PC-9 (cell line): ENCODE measurements at regions not wholly inside any gene's neighbourhood (a gene's known extent, or its start where the extent isn't known, plus 50 kb on each side); places are given as distances from the start of the nearest gene placed in this dataset.

Source experiments
- BruUV-seq: library from RNA; stranded (reverse); fragments of 400-500 nt; replicated peaks from 2 replicates; lab custom pipeline; 2021; lab: Mats Ljungman, UMichigan
- CTCF ChIA-PET: fragments of 300-600 bp; sonication (Branson Sonifier 250); formaldehyde crosslinking; loops from one replicate; lab custom pipeline; 2022; ENCODE audit warnings: antibody characterized with exemption; lab: Charles Lee
- POLR2A ChIA-PET: fragments of 300-600 bp; sonication (Branson Sonifier 250); formaldehyde crosslinking; loops from one replicate; lab custom pipeline; 2022; ENCODE audit warnings: antibody characterized with exemption; ENCODE audit not compliant: unreplicated experiment; lab: Charles Lee
- DNase-seq, 2 experiments: peaks; one replicate each; pipeline versions ENCODE4 v3.0.0 to v3.0.0-alpha.2; 2015 to 2022; ENCODE audit warnings: mixed read lengths in 1 of 2
- H2AFZ ChIP-seq: fragments of 200-600 bp; sonication (generic); 2 replicates; pipeline ENCODE4 v1.8.1; 2017; ENCODE audit warnings: antibody characterized with exemption
- H3F3A ChIP-seq: fragments of 200-600 bp; sonication (generic); 2 replicates; pipeline ENCODE4 v1.8.1; 2017; ENCODE audit warnings: antibody characterized with exemption, mild to moderate bottlenecking, low read depth; ENCODE audit not compliant: insufficient read depth
- H3K27ac ChIP-seq: fragments of 200-600 bp; sonication (generic); 2 replicates; pipeline ENCODE4 v1.6.1; 2016; ENCODE audit warnings: mixed run types
- H3K27me3 ChIP-seq: fragments of 200-600 bp; sonication (generic); 2 replicates; pipeline ENCODE4 v1.6.1; 2016; ENCODE audit warnings: low read depth, mixed run types; ENCODE audit not compliant: insufficient read depth
- H3K36me3 ChIP-seq: fragments of 200-600 bp; sonication (generic); 2 replicates; pipeline ENCODE4 v1.6.1; 2016; ENCODE audit warnings: low read depth, mixed run types
- H3K4me1 ChIP-seq: fragments of 200-600 bp; sonication (generic); replicated peaks from 2 replicates; pipeline ENCODE4 v1.6.1; 2016; ENCODE audit warnings: mixed run types; ENCODE audit not compliant: insufficient read depth
- H3K4me2 ChIP-seq: fragments of 200-600 bp; sonication (generic); 2 replicates; pipeline ENCODE4 v1.6.1; 2017; ENCODE audit warnings: mixed run types
- H3K4me3 ChIP-seq: fragments of 200-600 bp; sonication (generic); 2 replicates; pipeline ENCODE4 v1.6.1; 2016; ENCODE audit warnings: mixed run types
- H3K79me2 ChIP-seq: fragments of 200-600 bp; sonication (generic); 2 replicates; pipeline ENCODE4 v1.6.1; 2017; ENCODE audit warnings: low read depth, mixed run types
- H3K9me2 ChIP-seq: fragments of 200-600 bp; sonication (generic); 2 replicates; pipeline ENCODE4 v1.8.1; 2017; ENCODE audit warnings: mild to moderate bottlenecking; ENCODE audit not compliant: insufficient read depth
- H3K9me3 ChIP-seq: fragments of 200-600 bp; sonication (generic); 2 replicates; pipeline ENCODE4 v1.8.1; 2016; ENCODE audit warnings: low read depth; ENCODE audit not compliant: insufficient read depth
- H4K20me1 ChIP-seq: fragments of 200-600 bp; sonication (generic); 2 replicates; pipeline ENCODE4 v1.8.1; 2017; ENCODE audit not compliant: insufficient read depth
- EZH2 ChIP-seq: fragments of 200-600 bp; sonication (generic); IDR thresholded peaks from 2 replicates; pipeline ENCODE4 v1.8.0; 2017; ENCODE audit warnings: antibody characterized with exemption, low read depth
- intact Hi-C: fragments of 100-400 bp; cut with micrococcal nuclease; formaldehyde crosslinking; loops from one replicate; pipeline ENCODE4 v1.10.0; 2022; ENCODE audit not compliant: unreplicated experiment
- TF ChIP-seq, protein P1 (sequence below): fragments of 200-600 bp; sonication (generic); conservative IDR thresholded peaks from 2 replicates; pipeline ENCODE4 v1.6.1; 2017; ENCODE audit warnings: mixed run types, antibody characterized with exemption, mild to moderate bottlenecking, moderate library complexity

DNA sequence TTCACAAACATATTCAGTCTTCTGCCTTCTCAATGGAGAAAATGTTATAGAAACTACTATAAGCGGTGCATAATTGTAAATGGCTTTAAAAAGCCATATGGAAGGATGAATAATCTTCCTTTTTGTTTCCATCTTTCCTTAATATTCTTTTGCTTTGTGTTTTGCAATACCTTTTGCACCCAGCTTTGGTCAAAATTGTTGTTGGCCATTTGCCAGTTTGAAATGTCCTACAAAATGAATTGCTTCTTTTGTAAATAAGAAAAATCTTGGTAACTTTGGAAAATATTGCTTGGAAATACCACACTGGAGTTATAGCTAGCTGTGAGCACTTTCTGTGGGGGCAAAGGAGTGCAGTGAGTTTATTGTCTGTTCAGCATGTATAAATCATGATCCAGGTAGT, 93.5 kb upstream of the NR2F2 start:
- no peak overlapping the region for H3K27ac ChIP-seq
- no peaks in the 10 kb centered on the region for H3K27me3 ChIP-seq
- no peak overlapping the region for H2AFZ ChIP-seq
- H3F3A ChIP-seq, result no peaks in the 10 kb centered on the region
- no peak overlapping the region for H3K4me2 ChIP-seq
- intact Hi-C loops, result no loop called here
- TF ChIP-seq EZH2, result no peak
- TF ChIP-seq, protein P1, sequence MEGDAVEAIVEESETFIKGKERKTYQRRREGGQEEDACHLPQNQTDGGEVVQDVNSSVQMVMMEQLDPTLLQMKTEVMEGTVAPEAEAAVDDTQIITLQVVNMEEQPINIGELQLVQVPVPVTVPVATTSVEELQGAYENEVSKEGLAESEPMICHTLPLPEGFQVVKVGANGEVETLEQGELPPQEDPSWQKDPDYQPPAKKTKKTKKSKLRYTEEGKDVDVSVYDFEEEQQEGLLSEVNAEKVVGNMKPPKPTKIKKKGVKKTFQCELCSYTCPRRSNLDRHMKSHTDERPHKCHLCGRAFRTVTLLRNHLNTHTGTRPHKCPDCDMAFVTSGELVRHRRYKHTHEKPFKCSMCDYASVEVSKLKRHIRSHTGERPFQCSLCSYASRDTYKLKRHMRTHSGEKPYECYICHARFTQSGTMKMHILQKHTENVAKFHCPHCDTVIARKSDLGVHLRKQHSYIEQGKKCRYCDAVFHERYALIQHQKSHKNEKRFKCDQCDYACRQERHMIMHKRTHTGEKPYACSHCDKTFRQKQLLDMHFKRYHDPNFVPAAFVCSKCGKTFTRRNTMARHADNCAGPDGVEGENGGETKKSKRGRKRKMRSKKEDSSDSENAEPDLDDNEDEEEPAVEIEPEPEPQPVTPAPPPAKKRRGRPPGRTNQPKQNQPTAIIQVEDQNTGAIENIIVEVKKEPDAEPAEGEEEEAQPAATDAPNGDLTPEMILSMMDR, result no peak
- 0 out of 2 replicates have a peak, but pooled peaks cover 3% of the 10 kb centered on the region for H3K9me3 ChIP-seq
- DNase-seq, result no peak
- 0 out of 2 replicates have a peak, but pooled peaks cover 2% of the 10 kb centered on the region for H3K9me2 ChIP-seq
- no peak overlapping the region for H3K4me3 ChIP-seq
- POLR2A ChIA-PET, result no interaction called here
- H3K36me3 ChIP-seq, result no peaks in the 10 kb centered on the region
- no peaks in the 10 kb centered on the region for H3K4me1 ChIP-seq
- H4K20me1 ChIP-seq, result no peaks in the 10 kb centered on the region
- no peaks in the 10 kb centered on the region for H3K79me2 ChIP-seq
- BruUV-seq, result no TSS peak
- CTCF ChIA-PET, result no interaction called here

DNA sequence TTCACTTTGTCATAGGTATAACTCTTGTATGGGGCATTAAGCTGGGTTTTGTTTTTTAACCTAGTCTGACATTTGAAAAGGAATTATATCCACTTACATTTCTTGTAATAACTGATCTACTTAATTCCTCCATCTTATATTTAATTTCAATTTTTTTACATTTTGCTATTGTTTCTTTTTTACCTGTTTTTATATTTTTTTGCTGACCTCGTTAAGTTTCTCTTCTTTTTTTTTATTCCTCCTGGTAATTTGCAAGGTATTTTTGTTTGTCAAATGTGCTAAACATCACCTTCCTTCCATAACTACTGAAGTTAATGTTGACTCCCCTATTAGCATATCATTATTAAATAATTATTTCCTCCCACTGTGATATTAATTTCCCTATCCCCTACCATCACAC, 87.7 kb upstream of the NR2F2 start:
- ChIA-PET CTCF (no interaction called here), POLR2A (no interaction called here)
- BruUV-seq, result no TSS peak
- H3K4me1 ChIP-seq, result no peaks in the 10 kb centered on the region
- no peak overlapping the region for H3K4me3 ChIP-seq
- H3K9me3 ChIP-seq, result 0 out of 2 replicates have a peak, but pooled peaks cover 8% of the 10 kb centered on the region
- TF ChIP-seq, protein P1, result no peak
- TF ChIP-seq EZH2, result no peak
- no peak overlapping the region for H3K27ac ChIP-seq
- no peaks in the 10 kb centered on the region for H4K20me1 ChIP-seq
- H3F3A ChIP-seq, result no peaks in the 10 kb centered on the region
- no peaks in the 10 kb centered on the region for H3K79me2 ChIP-seq
- no peak for DNase-seq
- H2AFZ ChIP-seq, result no peak overlapping the region
- no peaks in the 10 kb centered on the region for H3K36me3 ChIP-seq
- no peaks in the 10 kb centered on the region for H3K27me3 ChIP-seq
- H3K9me2 ChIP-seq, result 0 out of 2 replicates have a peak, but pooled peaks cover 2% of the 10 kb centered on the region
- intact Hi-C loops, result no loop called here
- no peak overlapping the region for H3K4me2 ChIP-seq

DNA sequence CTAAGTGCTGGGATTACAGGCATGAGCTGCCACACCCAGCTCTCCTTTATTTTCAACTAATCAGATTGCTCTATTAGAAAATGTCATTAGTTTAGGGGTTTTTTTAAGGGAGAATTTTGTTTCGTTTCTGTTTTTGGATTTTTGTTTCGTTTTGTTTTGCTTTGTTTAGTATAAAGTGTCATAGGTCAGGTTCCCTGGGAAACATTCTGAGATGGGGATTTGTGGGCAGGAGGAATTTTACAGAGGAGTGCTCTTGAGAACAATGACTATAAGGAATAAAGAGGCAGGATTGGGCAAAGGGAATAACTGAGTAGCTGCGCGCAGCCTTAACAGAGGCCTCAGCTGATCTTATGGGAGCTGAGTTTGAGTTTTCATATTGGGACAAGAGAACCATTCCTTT, 86.8 kb upstream of the NR2F2 start:
- ChIA-PET POLR2A (interaction anchor here (0.6 kb wide), 1 partner anchor 185 kb away, joined by 7 read pairs; no protein-coding TSS in a partner anchor), CTCF (no interaction called here)
- no peaks in the 10 kb centered on the region for H3F3A ChIP-seq
- H3K4me3 ChIP-seq, result no peak overlapping the region
- TF ChIP-seq EZH2, result no peak
- TF ChIP-seq, protein P1, result no peak
- H3K27me3 ChIP-seq, result no peaks in the 10 kb centered on the region
- no peak overlapping the region for H2AFZ ChIP-seq
- H4K20me1 ChIP-seq, result no peaks in the 10 kb centered on the region
- no peaks in the 10 kb centered on the region for H3K36me3 ChIP-seq
- no peak overlapping the region for H3K4me2 ChIP-seq
- H3K9me3 ChIP-seq, result 0 out of 2 replicates have a peak, but pooled peaks cover 8% of the 10 kb centered on the region
- no peak for DNase-seq
- H3K4me1 ChIP-seq, result no peaks in the 10 kb centered on the region
- no peak overlapping the region for H3K27ac ChIP-seq
- no peaks in the 10 kb centered on the region for H3K79me2 ChIP-seq
- no TSS peak for BruUV-seq
- 0 out of 2 replicates have a peak, but pooled peaks cover 2% of the 10 kb centered on the region for H3K9me2 ChIP-seq
- intact Hi-C loops, result no loop called here
